ENCODE measurements at regions not wholly inside any gene's neighbourhood (a gene's known extent, or its start where the extent isn't known, plus 50 kb on each side); places are given as distances from the start of the nearest gene placed in this dataset.

DNA sequence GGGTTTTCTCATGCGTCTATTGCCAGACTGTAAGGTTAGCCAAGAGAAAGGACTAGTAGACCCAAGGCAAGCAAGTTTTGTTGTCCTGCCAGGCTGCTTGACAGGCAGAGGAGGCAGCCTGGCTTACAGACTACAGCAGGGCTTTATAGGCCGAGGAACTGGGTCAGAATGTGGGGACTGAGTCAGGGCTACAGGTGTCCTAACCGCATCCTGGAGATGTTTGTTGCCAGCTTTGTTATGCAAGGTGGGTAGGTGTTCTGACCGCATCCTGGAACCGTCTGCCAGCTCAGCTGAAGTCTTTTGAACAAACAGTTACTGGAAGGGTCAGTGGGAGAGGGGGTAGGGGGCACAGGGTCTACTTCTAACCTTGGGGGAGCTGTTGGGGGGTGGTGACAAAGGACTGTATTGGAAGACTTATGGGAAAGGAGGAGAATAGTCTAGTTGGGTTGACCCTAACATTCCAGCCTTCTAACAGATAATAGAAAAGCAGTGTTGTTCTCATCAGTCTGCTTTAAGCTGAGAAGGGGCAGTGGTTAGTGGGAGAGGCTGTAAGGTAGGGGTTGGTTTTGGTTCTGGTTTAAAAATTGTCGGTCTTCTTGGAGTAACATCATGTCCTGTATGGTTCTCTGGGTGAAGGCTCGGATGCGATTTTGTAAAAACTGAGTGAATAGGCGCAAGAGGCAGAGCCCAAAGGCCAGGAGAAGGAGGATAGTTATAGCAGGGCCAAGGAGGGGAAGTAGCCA is 913.8 kb upstream of the SLITRK5 start:
- no peak for DNase-seq

DNA sequence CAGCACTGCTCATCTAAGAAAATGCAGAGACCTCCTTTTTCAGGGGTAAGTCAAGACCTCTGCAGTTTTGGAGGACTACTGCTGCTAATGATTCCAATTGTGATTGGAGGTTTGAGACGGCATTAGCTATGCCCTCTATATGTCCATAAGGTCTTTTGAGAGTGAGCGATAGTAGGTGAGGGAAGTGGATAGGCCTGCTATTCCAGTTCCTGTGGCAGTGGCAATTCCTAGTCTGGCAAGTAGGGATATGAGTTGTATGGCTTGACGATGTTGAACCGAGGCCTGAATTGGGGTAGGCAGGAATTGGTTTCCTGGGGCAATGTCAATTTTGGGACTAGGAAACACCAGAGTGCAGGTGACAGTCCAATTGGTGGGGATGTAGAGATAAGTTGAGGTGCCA is 913.1 kb upstream of the SLITRK5 start:
- no peak for DNase-seq

DNA sequence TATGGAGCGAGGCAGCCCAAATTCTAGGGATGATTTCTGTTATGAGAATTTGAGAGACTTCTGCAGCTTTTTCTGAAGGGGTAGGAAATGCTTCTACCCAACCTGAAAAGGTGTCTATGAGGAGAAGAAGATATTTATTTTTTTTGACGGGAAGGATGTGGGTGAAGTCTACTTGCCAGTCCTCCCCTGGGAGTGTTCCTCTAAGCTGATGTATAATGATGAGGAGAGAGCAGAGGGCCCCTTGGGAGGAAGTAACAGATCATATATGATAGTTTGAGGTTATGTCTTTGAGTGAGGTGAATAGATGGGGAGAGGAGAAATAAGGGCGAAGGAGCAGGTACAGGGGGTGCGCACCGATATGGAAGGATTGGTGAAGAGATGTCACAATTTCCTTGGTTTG is 910.6 kb upstream of the SLITRK5 start:
- no peak for DNase-seq

DNA sequence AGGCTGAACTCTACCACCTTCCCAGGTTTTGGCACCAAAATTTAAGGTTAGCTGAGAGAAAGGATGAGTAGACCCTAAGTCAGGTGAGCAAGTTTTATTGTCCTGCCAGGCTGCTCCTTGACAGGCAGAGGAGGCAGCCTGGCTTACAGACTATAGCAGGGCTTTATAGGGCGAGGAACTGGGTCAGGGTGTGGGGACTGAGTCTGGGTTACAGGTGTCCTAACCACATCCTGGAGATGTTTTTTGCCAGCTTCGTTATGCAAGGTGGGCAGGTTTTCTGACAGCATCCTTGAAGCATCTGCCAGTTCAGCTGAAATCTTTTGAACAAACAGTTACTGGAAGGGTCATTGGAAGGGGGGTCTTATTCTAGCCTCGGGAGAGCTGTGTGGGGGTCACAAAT is 905.7 kb upstream of the SLITRK5 start:
- no peak for DNase-seq

DNA sequence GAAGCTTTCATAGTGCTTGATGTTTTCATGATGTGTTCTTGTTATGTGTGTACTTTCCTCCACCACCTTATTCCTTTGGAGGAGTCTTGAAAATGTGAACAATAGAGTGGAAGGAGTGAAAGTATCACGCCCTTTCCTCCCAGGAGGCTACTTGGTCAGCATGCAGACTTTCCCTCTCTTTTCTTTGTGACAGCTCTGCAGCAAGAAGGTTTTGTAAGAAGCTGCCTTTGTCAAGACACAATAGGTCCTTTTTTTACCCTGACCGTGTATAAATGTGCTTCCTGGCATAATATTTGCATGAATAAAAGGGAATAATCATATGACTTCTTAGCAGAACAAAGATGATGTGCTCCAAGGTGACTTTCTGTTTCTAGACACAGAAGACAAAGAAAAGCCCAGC is 882.6 kb upstream of the SLITRK5 start:
- no peak for DNase-seq

DNA sequence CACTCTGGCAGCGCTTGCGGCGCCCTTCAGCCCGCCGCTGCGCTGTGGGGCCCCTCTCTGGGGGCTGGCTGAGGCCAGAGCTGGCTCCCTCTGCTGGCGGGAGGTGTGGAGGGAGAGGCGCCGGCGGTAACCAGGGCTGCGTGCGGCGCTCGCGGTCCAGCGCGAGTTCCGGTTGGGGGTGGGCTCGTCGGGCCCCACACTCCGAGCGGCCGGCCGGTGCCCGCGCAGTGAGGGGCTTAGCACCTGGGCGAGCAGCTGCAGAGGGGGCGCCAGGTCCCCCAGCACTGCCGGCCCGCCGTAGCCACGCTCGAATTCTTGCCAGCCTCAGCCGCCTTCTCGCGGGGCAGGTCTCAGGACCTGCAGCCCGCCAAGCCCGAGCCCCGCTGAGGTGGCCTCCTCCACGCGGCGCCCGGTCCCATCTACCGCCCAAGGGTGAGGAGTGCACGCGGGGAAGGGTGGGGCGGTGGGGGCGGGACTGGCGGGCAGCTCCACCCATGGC is 879.0 kb upstream of the SLITRK5 start:
- DNase-seq, result no peak

DNA sequence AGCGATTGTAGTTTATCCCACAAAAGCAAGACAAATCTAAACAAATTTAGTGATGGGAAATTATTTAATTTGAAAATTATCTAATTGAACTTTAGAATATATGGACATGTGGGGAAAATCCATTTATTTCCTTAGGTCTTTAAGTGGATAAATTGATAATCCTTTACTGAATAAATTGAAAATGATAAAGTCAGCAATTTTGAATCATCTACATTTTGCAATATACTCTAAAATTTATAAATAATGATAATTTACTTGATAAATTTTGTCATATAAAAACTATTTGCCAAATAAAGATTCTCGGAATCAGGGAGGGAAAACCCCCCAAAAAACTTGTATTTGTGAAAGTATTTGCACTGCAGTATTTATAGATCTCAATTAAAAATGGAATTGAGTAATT is 875.3 kb upstream of the SLITRK5 start:
- DNase-seq, result no peak

DNA sequence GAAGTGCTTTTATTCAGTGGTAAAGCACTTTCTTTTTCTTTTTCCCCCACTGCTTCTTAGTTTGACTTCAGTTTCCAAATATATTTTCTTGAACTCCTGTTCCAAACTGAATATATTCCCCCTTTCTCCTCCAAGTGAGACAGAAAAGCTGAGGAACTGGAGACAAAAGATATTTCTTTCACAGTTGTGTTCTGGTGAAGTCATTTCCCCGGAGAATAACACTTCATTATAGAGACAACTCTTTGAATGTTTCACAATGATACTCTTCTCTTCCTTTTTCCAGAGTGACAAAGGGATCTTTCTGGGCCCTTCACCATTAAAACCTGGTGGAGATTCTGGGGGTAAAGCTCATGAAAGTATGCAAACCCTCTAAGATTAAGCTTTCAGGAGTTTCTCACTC is 860.8 kb upstream of the SLITRK5 start:
- no peak for DNase-seq

DNA sequence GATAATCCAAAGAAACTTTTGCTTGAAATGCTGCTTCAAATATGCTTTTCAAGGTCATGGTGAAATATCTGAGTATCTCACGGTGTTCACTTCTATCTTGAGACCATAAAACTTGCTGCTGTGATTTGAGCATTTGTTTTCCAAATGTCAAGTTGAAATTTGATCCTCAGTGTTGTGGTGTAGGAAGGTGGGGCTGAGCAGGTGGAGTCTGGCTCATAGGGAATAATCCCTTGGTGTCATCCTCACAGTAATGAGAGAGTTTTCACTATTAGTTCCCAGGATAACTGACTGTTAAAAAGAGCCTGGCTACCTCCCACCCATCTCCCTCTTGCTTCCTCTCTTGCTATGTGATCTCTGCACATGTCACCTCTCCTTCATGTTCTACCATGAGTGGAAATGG is 858.0 kb upstream of the SLITRK5 start:
- no peak for DNase-seq

DNA sequence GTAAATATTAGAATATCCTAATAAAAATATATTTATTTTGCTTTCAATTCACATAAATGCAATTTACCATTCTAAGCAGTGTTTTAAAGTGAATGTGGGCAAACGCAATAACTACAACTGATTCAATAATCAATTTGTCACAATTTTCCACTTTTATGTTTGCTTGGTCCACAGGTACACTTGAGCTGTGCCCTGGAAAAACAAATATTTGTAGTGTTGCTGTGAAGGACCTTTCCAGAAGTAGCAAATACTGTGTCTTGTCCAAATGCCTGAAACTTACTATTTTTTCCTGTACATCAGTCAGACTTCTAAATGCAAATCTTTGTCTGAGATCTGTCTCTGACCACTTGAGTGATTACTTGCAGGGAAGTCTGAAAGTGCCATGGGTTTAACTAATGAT is 845.8 kb upstream of the SLITRK5 start:
- DNase-seq, result no peak

DNA sequence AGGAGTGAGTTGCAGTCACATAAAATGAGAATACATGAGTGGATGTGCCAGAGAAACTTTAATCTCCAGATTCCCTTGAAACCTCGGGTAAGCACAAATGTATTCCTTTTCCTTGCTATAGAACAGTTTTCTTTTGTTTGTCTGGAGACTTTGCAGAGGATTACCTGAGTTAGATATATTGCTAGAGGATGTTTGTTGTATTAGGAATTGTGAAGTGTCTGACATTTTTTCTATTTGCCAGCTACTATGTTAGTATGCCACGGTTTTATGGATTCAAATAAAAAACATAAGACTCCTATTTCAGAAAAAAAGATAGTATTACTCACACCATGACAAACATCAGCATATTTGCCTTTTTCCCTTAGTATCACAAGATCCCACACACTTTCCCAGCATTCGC is 844.9 kb upstream of the SLITRK5 start:
- no peak for DNase-seq

DNA sequence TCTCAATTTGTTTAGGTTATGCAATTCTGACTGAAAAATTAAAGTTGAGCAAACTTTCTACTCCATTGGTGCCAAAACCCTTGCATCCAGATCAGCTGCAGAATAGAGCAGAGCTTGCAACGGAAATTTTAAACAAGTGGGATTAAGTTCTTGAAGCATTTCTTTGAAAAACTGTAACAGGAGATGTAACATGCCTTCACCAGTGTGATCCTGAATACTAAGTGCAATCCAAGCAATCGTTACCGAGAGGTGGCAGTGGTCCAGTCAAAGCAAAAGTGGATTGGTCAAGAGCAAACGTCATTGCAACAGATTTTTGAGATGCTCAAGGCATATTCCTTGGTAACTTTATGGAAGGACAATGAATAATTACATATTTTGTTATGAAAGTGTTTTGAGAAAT is 841.1 kb upstream of the SLITRK5 start:
- DNase-seq, result no peak

DNA sequence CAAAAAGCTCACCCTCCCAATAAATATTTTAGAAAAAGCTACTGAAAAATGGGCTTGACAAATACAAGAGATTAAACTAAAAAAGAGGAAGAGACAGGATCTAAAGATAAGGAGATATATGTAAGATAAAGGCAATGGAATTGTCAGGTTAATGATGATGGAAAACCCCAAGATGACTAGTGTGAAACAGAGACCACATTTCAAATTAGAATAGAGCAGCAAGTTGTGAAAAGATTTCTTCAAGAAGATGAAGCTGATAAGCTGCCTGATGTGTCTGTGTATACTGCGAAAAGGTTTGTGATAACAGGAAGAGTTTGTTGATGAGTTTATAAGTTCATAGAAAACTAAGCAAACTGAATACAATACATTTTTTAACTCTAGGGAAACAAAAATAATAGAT is 840.1 kb upstream of the SLITRK5 start:
- no peak for DNase-seq

DNA sequence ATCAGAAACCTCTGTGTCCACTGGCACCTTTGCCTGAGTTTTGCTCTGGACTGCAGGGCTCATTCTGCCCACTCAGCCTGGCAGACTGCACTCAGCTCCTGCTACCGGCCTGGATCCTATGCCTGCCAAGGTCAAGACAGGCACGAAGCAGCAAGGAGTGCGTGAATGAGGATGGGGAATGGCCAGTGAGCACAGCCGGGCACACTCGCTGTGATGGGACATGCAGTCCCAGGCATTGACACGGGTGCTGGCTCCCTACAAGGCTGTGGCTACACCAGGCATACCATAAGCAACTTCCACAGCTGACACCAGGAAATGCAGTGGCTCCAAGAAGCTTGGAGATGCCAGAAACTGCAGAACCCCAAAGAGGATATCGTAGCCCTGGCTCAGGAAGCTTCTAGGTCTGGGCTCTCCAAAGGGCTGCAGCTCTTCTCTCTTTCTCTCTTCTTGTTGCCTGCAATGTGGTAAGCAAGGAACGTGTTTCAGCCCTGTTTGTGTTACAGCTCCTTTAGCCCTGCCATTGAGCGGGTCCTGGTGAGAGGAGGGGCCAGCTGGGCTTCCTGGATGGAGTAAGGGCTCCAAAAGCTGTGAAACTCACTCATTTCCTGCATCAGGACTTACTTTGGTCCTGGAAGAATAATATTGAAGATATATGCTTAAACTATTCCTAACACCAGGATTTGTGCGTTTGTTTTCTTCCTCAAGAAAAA is 832.6 kb upstream of the SLITRK5 start:
- no peak for DNase-seq

DNA sequence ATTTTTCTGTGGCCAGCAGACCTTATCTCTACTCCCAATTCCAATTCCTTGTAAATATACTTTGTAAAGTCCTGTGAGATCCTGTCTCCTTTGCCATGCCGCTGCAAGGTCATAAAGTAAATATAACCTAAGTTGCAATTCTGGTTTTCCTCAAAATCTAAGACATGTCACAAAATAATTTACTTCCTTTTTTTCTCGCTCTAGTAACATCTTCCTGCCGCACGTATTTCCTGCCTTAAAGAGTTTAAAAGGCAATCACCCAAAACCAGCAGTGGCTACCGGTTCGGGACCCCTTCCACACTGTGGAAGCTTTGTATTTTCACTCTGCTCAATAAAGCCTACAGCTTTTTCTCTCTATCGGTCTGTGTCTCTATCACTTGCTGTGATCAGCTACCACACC is 832.0 kb upstream of the SLITRK5 start:
- DNase-seq, result no peak

DNA sequence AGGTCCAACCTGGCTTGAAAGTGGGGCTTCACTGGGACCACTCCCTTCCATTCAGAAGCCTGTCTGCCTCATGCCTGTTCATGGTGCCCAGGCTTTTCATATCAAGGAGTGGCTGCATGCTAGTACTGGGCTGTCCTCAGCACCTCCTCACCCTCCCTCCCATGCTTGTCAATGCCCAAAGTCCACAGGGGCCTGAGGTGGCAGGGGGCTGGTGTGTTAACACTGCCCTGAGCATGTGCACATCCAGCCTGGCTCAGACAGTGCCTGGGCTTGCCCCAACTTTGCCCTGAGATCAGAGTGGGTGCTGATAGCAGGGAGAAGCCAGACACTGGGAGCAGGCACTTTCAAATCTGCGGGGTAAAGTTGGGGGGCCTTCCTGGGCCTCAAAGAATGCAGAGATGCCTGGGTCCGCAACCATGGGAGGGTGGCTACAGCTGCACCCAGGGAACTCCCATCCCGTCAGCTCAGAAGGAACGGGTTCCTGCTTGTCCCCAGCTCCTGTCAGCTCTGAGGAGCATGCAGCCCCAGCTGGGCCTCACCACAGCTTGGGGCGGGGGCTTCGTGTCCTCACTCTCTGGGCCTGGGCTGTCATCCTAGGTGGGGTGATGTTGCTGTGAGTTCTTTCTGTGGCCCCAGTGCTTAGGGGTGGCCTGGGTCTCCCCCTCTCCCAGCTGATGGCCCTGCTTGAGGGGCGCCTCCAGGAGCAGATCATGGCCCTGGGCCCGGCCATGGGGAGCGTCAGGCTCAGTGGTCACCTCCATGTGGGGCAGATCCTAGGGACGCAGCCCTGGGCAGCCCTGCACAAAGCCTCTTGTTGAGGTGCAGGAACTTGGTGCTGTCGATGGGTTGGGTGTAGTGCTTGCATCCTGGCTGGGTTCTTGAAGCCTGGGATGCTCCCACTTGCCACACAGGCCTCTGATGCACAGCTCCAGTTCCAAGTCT is 830.6 kb upstream of the SLITRK5 start:
- DNase-seq, result no peak

DNA sequence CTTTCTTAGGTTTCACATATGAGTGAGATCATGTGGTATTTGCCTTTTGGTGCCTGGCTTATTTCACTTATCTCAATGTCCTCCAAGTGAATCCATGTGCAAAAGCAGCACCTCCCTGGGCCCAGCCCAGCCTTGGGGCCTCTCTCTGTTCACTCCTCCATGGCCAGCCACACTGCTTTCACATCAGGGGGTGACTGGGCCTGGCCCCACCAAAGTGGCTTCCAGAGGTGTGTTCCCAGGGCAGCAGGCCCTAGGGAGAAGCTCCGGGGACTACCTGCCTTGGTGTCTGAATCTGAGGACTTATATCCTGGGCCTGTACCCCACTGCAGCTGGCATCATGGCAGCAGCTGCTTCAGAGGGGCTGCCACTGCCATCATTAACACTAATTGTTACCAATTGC is 829.9 kb upstream of the SLITRK5 start:
- no peak for DNase-seq

DNA sequence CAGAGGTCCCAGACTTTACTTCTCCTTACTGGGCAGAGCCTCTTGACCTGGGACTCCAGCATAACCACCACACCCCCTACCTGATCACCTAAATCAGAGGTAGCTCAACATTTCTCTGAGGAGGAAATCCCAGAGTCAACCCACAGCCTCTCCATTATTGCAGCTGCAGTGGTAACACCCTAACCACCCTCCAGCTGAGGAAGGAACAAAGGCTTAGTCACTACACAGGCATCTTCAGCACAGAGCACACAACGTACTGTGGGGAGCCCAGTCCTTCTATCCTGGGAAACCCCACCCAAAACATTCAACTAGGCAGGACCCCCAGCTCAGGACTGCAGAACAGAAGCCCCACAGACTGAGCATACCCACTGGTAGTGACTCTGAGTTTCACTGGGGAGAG is 824.7 kb upstream of the SLITRK5 start:
- no peak for DNase-seq

DNA sequence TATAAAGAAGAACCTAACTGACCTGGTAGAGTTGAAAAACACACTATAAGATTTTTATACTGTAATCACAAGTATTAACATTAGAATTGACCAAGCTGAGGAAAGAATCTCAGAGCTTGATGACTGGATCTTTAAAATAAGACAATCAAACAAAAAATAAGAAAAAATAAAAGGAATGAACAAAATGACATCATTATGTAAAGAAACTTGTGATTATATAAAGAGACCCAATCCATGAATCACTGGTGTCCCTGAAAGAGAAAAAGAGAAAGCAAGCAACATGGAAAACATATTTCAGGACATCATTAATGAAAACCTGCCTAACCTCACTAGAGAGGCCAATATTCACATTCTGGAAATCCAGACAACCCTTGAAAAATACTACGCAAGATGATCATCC is 822.5 kb upstream of the SLITRK5 start:
- no peak for DNase-seq

DNA sequence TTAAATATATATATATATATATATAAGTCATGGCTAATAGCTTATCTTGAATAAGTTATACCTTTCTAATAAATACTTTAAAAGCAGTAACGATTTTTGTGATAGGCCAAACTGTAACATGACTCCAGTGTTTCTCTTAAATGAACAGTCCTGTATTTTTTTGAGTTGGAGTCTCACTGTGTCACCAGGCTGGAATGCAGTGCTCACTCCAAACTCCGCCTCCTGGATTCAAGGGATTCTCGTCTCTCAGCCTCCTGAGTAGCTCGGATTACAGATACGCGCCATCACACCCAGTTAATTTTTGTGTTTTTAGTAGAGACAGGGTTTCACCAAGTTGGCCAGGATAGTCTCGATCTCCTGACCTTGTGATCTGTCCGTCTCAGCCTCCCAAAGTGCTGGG is 814.2 kb upstream of the SLITRK5 start:
- DNase-seq, result no peak

DNA sequence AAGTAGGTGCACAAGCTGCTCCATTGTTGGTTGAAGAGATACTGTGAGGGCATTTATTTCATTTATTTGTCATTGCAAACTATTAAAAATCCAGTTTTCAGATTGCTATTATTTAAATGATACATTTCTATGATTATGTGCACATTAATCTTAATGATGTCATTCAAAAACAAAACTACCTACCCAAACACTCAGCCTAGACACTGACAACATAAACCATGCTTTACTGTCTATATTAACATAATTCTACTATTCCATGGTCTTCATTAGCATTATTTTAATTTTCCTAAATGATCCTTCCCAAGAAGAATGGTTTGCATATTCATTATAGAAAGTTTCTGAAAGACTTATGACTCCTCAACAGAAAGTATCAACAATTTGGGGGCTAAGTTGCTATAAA is 813.0 kb upstream of the SLITRK5 start:
- DNase-seq, result no peak

DNA sequence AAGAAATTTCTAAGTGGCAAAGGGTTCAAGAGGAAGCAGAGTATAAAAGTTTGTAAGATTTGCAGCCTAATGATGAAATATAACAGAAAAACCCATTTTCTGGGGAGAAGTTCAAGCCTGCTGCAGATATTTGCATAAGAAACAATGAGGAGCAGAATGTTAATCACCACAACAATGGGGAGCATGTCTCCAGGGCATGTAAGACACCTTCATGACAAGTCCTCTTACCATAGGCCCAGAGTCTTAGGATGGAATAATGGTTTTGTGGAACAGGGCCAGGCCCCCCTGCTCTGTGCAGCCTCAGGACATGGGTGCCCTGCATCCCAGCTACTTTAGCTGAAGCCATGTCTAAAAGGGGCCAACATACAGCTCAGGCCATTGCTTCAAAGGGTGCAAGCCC is 809.0 kb upstream of the SLITRK5 start:
- DNase-seq, result no peak

DNA sequence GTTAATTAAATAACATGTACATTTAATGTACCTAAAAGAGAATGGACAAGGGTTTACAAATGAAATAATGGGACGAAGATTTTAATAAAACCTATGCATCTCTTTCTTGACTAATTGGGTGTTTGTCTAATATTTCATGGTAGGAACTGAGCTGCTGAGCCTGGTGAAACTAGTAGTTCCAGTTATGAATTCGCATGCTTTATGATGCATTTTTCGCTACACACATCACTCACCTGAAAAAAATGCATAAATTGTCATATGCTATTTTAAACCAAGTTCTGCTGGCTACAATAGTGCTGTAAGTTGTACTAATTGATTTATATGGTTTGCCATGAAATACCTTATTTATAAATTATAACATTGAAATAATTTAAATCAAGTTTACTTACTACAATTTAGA is 806.8 kb upstream of the SLITRK5 start:
- no peak for DNase-seq

DNA sequence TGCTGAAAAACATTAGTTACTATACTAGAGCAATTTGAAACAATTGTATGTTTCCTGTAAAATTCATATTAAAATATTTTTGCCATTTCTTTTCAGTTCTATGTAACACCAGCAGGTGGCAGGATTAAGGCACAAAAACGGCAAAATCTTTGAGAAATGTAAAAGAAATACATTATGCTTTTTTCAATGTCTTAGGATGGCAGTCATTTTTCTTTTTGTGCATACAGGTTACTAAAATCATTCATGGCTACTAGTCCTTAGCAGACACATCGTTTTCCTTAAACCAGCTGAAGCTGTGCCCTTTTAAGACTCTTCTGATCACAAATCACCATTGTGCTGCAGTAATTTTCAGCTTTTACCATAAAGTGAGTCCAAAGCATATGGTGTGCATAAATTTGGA is 800.7 kb upstream of the SLITRK5 start:
- DNase-seq, result no peak

Measured in midbrain (tissue), 1 donor.